ENCODE measurements at regions not wholly inside any gene's neighbourhood (a gene's known extent, or its start where the extent isn't known, plus 50 kb on each side); places are given as distances from the start of the nearest gene placed in this dataset.
"Not testable (repeated sequence)": the region's sequence is repeated elsewhere in the genome, so short reads cannot be mapped to it uniquely, and the experiment has no call there.

DNA sequence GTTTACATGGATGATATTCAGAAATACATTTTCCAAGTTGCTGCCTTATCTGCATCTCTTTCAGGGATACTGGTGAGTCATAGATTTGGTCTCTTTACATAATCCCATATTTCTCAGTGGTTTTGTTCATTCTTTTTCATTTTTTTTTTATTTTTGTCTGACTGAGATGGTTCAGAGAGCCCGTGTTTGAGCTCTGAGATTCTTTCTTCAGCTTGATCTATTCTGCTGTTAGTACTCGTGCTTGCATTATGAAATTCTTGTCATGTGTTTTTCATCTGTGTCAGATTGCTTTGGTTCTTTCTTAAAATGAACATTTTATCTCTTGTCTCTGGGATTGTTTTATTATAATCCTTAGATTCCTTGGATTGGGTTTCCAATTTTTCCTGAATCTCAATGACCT lies 317.3 kb downstream of the DOK5 start:
- no peak overlapping the region for H3K27ac ChIP-seq (ENCODE audit: insufficient read length, low read depth, low read length)
- no peak overlapping the region for H4K8ac ChIP-seq (replicated peaks; ENCODE audit: insufficient read length, low read depth, low read length)
- H3K23ac ChIP-seq (ENCODE audit: insufficient read length, low read depth, low read length): no peak overlapping the region
- H3T11ph ChIP-seq (ENCODE audit: low read length): no peak overlapping the region
- H4K91ac ChIP-seq (ENCODE audit: insufficient read length, low read depth, low read length): no peak overlapping the region
- no CpG with 5 or more reads among the region's 2 CpGs for WGBS (ENCODE audit: extremely low coverage, insufficient read length, low lambda C conversion rate)
- H3K27ac Mint-ChIP-seq: no peak overlapping the region
- H3K79me2 ChIP-seq (ENCODE audit: insufficient read depth, low read length): no peaks in the 10 kb centered on the region
- no peaks in the 10 kb centered on the region for H3K4me1 ChIP-seq (ENCODE audit: insufficient read depth, low read length)
- no peak overlapping the region for H4K5ac ChIP-seq (ENCODE audit: insufficient read length, low read depth, low read length)
- no peak for DNase-seq
- no peak overlapping the region for H3K4me3 Mint-ChIP-seq
- no peak overlapping the region for H2BK5ac ChIP-seq (ENCODE audit: insufficient read length, low read length)
- H3K23me2 ChIP-seq (ENCODE audit: insufficient read length, low read depth, low read length, poor library complexity, severe bottlenecking): no peaks in the 10 kb centered on the region
- no peak overlapping the region for H3K14ac ChIP-seq (ENCODE audit: insufficient read depth, low read length)
- no peaks in the 10 kb centered on the region for H3K27me3 ChIP-seq (ENCODE audit: insufficient read depth, low read length)
- H2AK5ac ChIP-seq (ENCODE audit: insufficient read length, low read length): no peak overlapping the region
- H2AFZ ChIP-seq (ENCODE audit: low read length): no peak overlapping the region
- no peak overlapping the region for H3K9ac ChIP-seq (ENCODE audit: extremely low read depth, insufficient read length, low read length)
- peaks cover 0 to 4% (median 0%) of the 10 kb centered on the region in 3 experiments; a peak in 3 of 7 replicates for H3K36me3 Mint-ChIP-seq (ENCODE audit: insufficient read depth in 1 of 3, low read depth in 3 of 3)
- no peaks in the 10 kb centered on the region for H4K20me1 ChIP-seq (ENCODE audit: control insufficient read depth, insufficient read depth, insufficient read length)
- no peak overlapping the region for H3K18ac ChIP-seq (ENCODE audit: insufficient read length, low read depth, low read length)
- peaks cover 10 to 20% of the 10 kb centered on the region in 2 experiments for H3K9me3 Mint-ChIP-seq
- H2BK20ac ChIP-seq (ENCODE audit: low read depth, low read length, poor library complexity, severe bottlenecking): no peak overlapping the region
- H3K27me3 Mint-ChIP-seq (ENCODE audit: low read depth): no peaks in the 10 kb centered on the region
- H3K79me1 ChIP-seq (ENCODE audit: insufficient read depth, low read depth, low read length, poor library complexity, severe bottlenecking): no peaks in the 10 kb centered on the region
- no peak overlapping the region for H3K4ac ChIP-seq (ENCODE audit: low read depth, low read length)
- TF ChIP-seq, protein P1, sequence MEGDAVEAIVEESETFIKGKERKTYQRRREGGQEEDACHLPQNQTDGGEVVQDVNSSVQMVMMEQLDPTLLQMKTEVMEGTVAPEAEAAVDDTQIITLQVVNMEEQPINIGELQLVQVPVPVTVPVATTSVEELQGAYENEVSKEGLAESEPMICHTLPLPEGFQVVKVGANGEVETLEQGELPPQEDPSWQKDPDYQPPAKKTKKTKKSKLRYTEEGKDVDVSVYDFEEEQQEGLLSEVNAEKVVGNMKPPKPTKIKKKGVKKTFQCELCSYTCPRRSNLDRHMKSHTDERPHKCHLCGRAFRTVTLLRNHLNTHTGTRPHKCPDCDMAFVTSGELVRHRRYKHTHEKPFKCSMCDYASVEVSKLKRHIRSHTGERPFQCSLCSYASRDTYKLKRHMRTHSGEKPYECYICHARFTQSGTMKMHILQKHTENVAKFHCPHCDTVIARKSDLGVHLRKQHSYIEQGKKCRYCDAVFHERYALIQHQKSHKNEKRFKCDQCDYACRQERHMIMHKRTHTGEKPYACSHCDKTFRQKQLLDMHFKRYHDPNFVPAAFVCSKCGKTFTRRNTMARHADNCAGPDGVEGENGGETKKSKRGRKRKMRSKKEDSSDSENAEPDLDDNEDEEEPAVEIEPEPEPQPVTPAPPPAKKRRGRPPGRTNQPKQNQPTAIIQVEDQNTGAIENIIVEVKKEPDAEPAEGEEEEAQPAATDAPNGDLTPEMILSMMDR (conservative IDR thresholded peaks at IDR 0.05): no peak
- 0 out of 4 replicates have a peak, but pooled peaks cover 0 to 2% of the 10 kb centered on the region in 2 experiments for H3K4me1 Mint-ChIP-seq
- no peak overlapping the region for H3K4me2 ChIP-seq (ENCODE audit: insufficient read depth, insufficient read length, low read length)
- no peaks in the 10 kb centered on the region for H3K9me3 ChIP-seq (ENCODE audit: control insufficient read depth, low read depth, low read length)
- no peak overlapping the region for H2BK15ac ChIP-seq (ENCODE audit: low read depth, low read length)
- H3K56ac ChIP-seq (ENCODE audit: insufficient read length, low read depth, low read length): no peak overlapping the region
- no peak overlapping the region for H2BK120ac ChIP-seq (ENCODE audit: low read depth, low read length, poor library complexity, severe bottlenecking)
- no peak overlapping the region for H2BK12ac ChIP-seq (ENCODE audit: insufficient read length, low read depth, low read length)

DNA sequence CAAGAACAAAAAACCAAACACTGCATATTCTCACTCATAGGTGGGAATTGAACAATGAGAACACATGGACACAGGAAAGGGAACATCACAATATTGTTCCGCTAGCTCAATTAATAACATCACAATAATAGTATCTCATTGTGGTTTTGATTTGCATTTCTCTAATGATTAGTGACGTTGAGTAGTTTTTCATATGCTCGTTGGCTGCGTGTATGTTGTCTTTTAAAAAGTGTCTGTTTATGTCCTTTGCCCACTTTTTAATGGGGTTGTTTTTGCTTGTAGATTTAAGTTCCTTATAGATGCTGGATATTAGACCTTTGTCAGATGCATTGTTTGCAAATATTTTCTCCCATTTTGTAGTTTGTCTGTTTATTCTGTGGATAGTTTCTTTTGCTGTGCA lies 312.9 kb downstream of the DOK5 start:
- not testable (repeated sequence) for H3K9me3 ChIP-seq (ENCODE audit: control insufficient read depth, low read depth, low read length); H3K23me2 ChIP-seq (ENCODE audit: insufficient read length, low read depth, low read length, poor library complexity, severe bottlenecking); H3K27me3 Mint-ChIP-seq (ENCODE audit: low read depth); DNase-seq; H3K4me3 Mint-ChIP-seq; H2BK5ac ChIP-seq (ENCODE audit: insufficient read length, low read length); H2AK5ac ChIP-seq (ENCODE audit: insufficient read length, low read length); H2BK15ac ChIP-seq (ENCODE audit: low read depth, low read length); H3T11ph ChIP-seq (ENCODE audit: low read length); H3K4me1 Mint-ChIP-seq; H2BK20ac ChIP-seq (ENCODE audit: low read depth, low read length, poor library complexity, severe bottlenecking); H3K56ac ChIP-seq (ENCODE audit: insufficient read length, low read depth, low read length); H4K91ac ChIP-seq (ENCODE audit: insufficient read length, low read depth, low read length); H2AFZ ChIP-seq (ENCODE audit: low read length); H4K8ac ChIP-seq (replicated peaks; ENCODE audit: insufficient read length, low read depth, low read length); H3K4me2 ChIP-seq (ENCODE audit: insufficient read depth, insufficient read length, low read length); H2BK120ac ChIP-seq (ENCODE audit: low read depth, low read length, poor library complexity, severe bottlenecking); H3K36me3 Mint-ChIP-seq (ENCODE audit: insufficient read depth in 1 of 3, low read depth in 3 of 3); H3K4ac ChIP-seq (ENCODE audit: low read depth, low read length); H3K79me1 ChIP-seq (ENCODE audit: insufficient read depth, low read depth, low read length, poor library complexity, severe bottlenecking); H3K23ac ChIP-seq (ENCODE audit: insufficient read length, low read depth, low read length); H3K27ac ChIP-seq (ENCODE audit: insufficient read length, low read depth, low read length); H2BK12ac ChIP-seq (ENCODE audit: insufficient read length, low read depth, low read length); H3K14ac ChIP-seq (ENCODE audit: insufficient read depth, low read length); H3K27me3 ChIP-seq (ENCODE audit: insufficient read depth, low read length); H3K18ac ChIP-seq (ENCODE audit: insufficient read length, low read depth, low read length); H3K79me2 ChIP-seq (ENCODE audit: insufficient read depth, low read length); H3K27ac Mint-ChIP-seq; H3K9ac ChIP-seq (ENCODE audit: extremely low read depth, insufficient read length, low read length); H4K20me1 ChIP-seq (ENCODE audit: control insufficient read depth, insufficient read depth, insufficient read length); H3K4me1 ChIP-seq (ENCODE audit: insufficient read depth, low read length); H4K5ac ChIP-seq (ENCODE audit: insufficient read length, low read depth, low read length)
- peaks cover 19 to 29% of the 10 kb centered on the region in 2 experiments for H3K9me3 Mint-ChIP-seq
- WGBS (ENCODE audit: extremely low coverage, insufficient read length, low lambda C conversion rate): no CpG with 5 or more reads among the region's 4 CpGs

Data from H9 (cell line).